Tibial artery (tissue), 4 donors: ENCODE measurements at regions not wholly inside any gene's neighbourhood (a gene's known extent, or its start where the extent isn't known, plus 50 kb on each side); places are given as distances from the start of the nearest gene placed in this dataset.

ENCODE experiments used
- DNase-seq, 2 donors: peaks; one replicate each; pipeline ENCODE4 v3.0.0-alpha.2; 2019
- H3K27ac ChIP-seq, 2 donors: fragments of 200-600 bp; sonication (generic) in 1 of 2; 1 replicate in 1 of 2; 2 replicates in 1 of 2; pipeline ENCODE4 v1.5.1; 2018 to 2019; ENCODE audit warnings: mild to moderate bottlenecking in 1 of 2
- H3K27me3 ChIP-seq, 2 donors: fragments of 200-600 bp; sonication (generic) in 1 of 2; one replicate each; pipeline versions ENCODE4 v1.5.1 to v1.6.0; 2016 to 2019
- H3K36me3 ChIP-seq, 3 donors: fragments of 200-600 bp; sonication (generic) in 2 of 3; one replicate each; pipeline ENCODE4 v1.5.1; 2016 to 2019; ENCODE audit warnings: mild to moderate bottlenecking in 2 of 3
- H3K4me1 ChIP-seq, 4 donors: fragments of 200-600 bp; sonication (generic) in 2 of 4; 1 replicate in 3 of 4; 2 replicates in 1 of 4; pipeline ENCODE4 v1.5.1; 2016 to 2019
- H3K4me3 ChIP-seq, 2 donors: fragments of 200-600 bp; sonication (generic) in 1 of 2; 1 replicate in 1 of 2; 2 replicates in 1 of 2; pipeline ENCODE4 v1.5.1; 2018 to 2019; ENCODE audit warnings: mild to moderate bottlenecking in 2 of 2
- H3K9me3 ChIP-seq, 3 donors: fragments of 200-600 bp; sonication (generic) in 1 of 3; one replicate each; pipeline ENCODE4 v1.5.1; 2016 to 2019
- intact Hi-C: fragments of 100-400 bp; cut with DNase I; formaldehyde crosslinking; loops from one replicate; pipeline ENCODE4 v1.15.0; 2023; ENCODE audit warnings: low total_unique reads
- TF ChIP-seq, protein P1 (sequence below), 2 experiments: fragments of 200-600 bp in 1 of 2; fragments of 450-650 bp in 1 of 2; IDR thresholded peaks; one replicate each; pipeline ENCODE4 v1.5.1; 2017 to 2019; ENCODE audit warnings: antibody characterized with exemption in 2 of 2, mild to moderate bottlenecking in 1 of 2, moderate library complexity in 1 of 2

DNA sequence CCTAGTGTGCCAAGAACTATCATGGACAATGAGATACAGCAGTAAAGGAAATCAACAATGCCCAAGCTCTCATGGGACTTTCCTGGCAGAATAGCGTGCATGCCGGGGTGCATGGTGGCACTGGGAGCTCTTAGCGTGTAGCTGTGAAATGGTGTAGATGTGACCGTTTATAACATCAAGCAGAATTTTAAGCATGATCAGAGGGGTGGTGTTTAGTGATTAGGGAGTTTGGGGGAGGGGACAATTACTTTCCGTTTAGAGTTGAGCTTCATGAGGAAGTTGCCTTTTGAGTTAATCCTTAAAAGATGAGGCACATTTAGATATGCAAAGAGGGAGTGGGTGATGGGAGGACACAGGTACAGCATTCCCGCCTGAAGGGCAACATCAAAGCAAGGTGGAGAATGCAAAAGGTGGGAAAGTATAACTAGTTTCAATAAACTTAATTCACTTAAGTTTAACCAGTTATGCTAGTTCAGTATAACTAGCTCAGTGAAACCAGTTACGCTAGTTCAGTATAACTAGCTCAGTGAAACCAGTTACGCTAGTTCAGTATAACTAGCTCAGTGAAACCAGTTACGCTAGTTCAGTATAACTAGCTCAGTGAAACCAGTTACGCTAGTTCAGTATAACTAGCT is 661.6 kb downstream of the QKI start:
- Histone ChIP-seq H3K4me1 (peaks cover 0 to 8% (median 4%) of the 10 kb centered on the region in 4 donors), H3K4me3 (no peak overlapping the region), H3K27me3 (no peaks in the 10 kb centered on the region), H3K9me3 (no peaks in the 10 kb centered on the region), H3K27ac (no peak overlapping the region), H3K36me3 (no peaks in the 10 kb centered on the region)
- DNase-seq, result no peak
- TF ChIP-seq, protein P1, sequence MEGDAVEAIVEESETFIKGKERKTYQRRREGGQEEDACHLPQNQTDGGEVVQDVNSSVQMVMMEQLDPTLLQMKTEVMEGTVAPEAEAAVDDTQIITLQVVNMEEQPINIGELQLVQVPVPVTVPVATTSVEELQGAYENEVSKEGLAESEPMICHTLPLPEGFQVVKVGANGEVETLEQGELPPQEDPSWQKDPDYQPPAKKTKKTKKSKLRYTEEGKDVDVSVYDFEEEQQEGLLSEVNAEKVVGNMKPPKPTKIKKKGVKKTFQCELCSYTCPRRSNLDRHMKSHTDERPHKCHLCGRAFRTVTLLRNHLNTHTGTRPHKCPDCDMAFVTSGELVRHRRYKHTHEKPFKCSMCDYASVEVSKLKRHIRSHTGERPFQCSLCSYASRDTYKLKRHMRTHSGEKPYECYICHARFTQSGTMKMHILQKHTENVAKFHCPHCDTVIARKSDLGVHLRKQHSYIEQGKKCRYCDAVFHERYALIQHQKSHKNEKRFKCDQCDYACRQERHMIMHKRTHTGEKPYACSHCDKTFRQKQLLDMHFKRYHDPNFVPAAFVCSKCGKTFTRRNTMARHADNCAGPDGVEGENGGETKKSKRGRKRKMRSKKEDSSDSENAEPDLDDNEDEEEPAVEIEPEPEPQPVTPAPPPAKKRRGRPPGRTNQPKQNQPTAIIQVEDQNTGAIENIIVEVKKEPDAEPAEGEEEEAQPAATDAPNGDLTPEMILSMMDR (IDR thresholded peaks at IDR 0.05), result no peak
- intact Hi-C loops, result loop anchor here (5.0 kb wide), 1 partner anchor 1671 kb away; no protein-coding TSS in a partner anchor

DNA sequence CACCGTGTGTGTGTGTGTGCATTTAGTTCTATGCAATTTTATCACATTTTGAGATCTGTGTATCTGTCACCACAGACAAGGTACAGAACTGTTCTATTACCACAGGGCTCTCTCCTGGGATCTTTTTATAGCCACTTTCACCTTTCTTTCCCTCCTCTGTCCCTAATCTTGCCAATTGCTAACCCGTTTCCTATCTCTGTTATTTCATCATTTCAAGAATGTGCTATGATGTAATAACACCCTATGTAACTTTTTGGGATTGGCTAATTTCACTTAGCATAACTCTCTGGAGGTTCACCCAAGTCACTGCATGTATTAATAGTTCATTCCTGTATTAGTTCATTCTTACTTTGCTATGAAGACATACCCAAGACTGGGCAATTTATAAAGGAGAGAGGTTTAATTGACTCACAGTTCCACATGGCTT is 657.7 kb downstream of the QKI start:
- Histone ChIP-seq H3K27me3 (no peaks in the 10 kb centered on the region), H3K4me1 (no peaks in the 10 kb centered on the region), H3K36me3 (no peaks in the 10 kb centered on the region), H3K9me3 (no peaks in the 10 kb centered on the region), H3K27ac (no peak overlapping the region), H3K4me3 (no peak overlapping the region)
- TF ChIP-seq, protein P1 (IDR thresholded peaks at IDR 0.05), result no peak
- DNase-seq, result no peak
- intact Hi-C loops, result no loop called here

DNA sequence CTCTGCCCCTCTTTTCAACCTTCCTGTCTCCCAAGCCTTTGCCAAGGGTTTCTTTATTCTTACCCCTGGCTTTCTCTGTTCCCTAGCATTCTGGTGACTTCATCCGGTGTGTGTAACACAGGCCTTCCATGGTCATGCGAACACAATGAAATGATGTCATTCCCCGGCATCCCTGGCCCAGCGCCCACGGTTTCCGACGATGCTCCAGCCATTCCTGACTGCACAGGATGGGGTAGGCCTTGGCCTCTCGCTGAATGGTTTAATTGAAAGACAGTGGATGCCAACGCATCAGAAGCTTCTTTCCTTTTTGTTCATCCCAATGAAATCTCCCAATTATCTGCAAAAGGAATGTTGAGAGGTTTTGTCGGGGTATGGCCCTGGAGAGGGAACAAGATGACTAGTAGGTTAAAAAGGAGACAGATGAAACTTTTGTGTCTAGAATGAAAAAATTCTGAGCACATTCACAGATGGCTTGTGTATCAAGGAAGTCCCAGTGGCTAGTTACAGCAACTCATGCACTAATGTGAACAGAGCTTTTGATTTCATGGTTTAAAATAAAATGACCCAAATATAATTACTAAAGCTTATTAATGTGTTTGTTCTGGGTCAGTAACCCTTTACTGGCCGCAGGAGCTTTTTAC is 655.0 kb downstream of the QKI start:
- TF ChIP-seq, protein P1 (IDR thresholded peaks at IDR 0.05), result no peak
- DNase-seq, result no peak
- H3K27ac ChIP-seq, result no peak overlapping the region
- H3K4me3 ChIP-seq, result no peak overlapping the region
- no peaks in the 10 kb centered on the region for H3K4me1 ChIP-seq
- intact Hi-C loops, result no loop called here
- H3K36me3 ChIP-seq, result no peaks in the 10 kb centered on the region
- no peaks in the 10 kb centered on the region for H3K9me3 ChIP-seq
- no peaks in the 10 kb centered on the region for H3K27me3 ChIP-seq

DNA sequence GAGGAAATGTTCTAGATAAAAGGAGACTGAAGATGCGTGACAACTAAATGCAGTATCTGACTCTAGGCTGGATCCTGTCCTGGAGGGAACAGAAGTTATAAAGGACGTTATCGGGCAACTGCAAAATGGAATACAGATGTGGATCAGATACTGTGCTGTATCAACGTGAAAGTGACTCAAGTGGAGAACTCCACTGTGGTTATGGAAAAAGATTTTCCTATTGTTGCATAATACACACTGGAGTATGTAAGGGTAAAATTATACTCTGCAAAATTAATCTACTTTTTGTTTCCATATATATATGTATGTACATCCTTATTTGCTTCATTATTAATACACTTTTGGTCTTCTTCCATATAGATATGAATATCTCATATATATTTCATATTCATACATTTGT is 654.0 kb downstream of the QKI start:
- no peaks in the 10 kb centered on the region for H3K36me3 ChIP-seq
- intact Hi-C loops, result no loop called here
- H3K4me1 ChIP-seq, result no peaks in the 10 kb centered on the region
- DNase-seq, result no peak
- no peaks in the 10 kb centered on the region for H3K27me3 ChIP-seq
- TF ChIP-seq, protein P1 (IDR thresholded peaks at IDR 0.05), result no peak
- no peak overlapping the region for H3K27ac ChIP-seq
- H3K9me3 ChIP-seq, result no peaks in the 10 kb centered on the region
- H3K4me3 ChIP-seq, result no peak overlapping the region

GRCh38 chr6:164066766-164067165 is 652.2 kb downstream of the QKI start:
- DNase-seq, result no peak

More at GRCh38 chr6:164066766-164067165, 652.2 kb downstream of the QKI start:
- Histone ChIP-seq H3K27ac (no peak overlapping the region), H3K36me3 (no peaks in the 10 kb centered on the region), H3K27me3 (no peaks in the 10 kb centered on the region), H3K4me1 (no peaks in the 10 kb centered on the region), H3K9me3 (no peaks in the 10 kb centered on the region), H3K4me3 (no peak overlapping the region)
- intact Hi-C loops, result no loop called here
- TF ChIP-seq, protein P1 (IDR thresholded peaks at IDR 0.05), result no peak
